HAP-1 (cell line): ENCODE measurements at regions not wholly inside any gene's neighbourhood (a gene's known extent, or its start where the extent isn't known, plus 50 kb on each side); places are given as distances from the start of the nearest gene placed in this dataset.

ENCODE experiments used
- DNase-seq, 2 experiments: peaks; one replicate each; pipeline ENCODE4 v3.0.0-alpha.2; 2016 to 2020; ENCODE audit warnings: low spot score in 2 of 2
- H3K27me3 ChIP-seq: fragments of 250-450 bp; sonication (Bioruptor Pico); 2 replicates; pipeline ENCODE4 v1.5.1; 2020; ENCODE audit warnings: low read depth, mild to moderate bottlenecking, moderate library complexity
- H3K36me3 ChIP-seq: fragments of 250-450 bp; sonication (Bioruptor Pico); replicated peaks from 2 replicates; pipeline ENCODE4 v1.5.1; 2020; ENCODE audit warnings: mild to moderate bottlenecking
- H3K4me1 ChIP-seq: fragments of 250-450 bp; sonication (Bioruptor Pico); 2 replicates; pipeline ENCODE4 v1.5.1; 2020; ENCODE audit warnings: mild to moderate bottlenecking
- H3K4me3 ChIP-seq: fragments of 250-450 bp; sonication (Bioruptor Pico); 2 replicates; pipeline ENCODE4 v1.5.1; 2020; ENCODE audit warnings: mild to moderate bottlenecking, moderate library complexity
- H3K9me3 ChIP-seq: fragments of 250-450 bp; sonication (Bioruptor Pico); 2 replicates; pipeline ENCODE4 v1.5.1; 2020; ENCODE audit warnings: mild to moderate bottlenecking, moderate library complexity
- in situ Hi-C: fragments of 300-500 bp; cut with MboI; formaldehyde crosslinking; loops from 3 replicates; pipeline ENCODE4 v1.14.3; 2020; ENCODE audit warnings: low sequenced_read_pairs, inconsistent platforms, mixed read lengths

DNA sequence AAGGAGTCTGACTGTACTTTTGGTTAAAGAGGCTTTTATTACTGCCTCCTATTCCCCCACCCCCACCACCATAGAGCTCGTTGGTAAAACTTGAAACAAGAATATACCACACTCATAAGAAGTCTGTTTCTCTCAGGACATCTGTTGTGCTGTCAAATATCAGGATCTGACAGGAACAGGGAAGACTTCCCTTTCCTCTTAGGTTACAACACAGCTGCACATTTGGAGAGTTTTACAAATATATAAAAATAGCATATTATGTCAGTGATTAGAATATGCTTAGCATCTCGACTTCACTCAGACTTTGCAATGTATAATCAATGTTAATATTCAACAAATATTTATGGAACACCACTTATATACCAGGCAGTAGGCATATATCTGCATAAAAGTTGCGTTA, 439.6 kb upstream of the REG3G start:
- no peaks in the 10 kb centered on the region for H3K9me3 ChIP-seq
- H3K36me3 ChIP-seq = no peaks in the 10 kb centered on the region
- H3K27me3 ChIP-seq = no peaks in the 10 kb centered on the region
- in situ Hi-C loops = no loop called here
- H3K4me1 ChIP-seq = no peaks in the 10 kb centered on the region
- no peak for DNase-seq
- no peak overlapping the region for H3K4me3 ChIP-seq

DNA sequence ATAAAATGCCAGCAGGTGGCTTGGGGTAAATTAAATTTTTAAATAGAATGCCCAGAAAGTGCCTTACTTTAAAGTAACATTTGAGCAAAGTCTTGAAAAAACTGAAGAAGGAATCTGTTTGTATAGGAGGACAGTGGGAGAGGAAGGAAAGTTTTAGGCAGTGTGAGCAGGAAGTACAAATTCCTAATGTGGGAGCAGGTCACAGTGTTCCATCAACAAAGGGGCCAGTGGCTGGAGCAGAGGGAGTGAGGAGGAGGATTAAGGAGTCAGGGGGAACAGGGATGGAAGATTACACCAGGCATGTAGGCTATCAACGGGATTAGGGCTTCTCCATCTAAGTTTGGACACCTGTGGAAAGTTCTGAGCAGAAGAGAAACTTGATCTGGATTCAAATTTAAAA, 439.2 kb upstream of the REG3G start:
- in situ Hi-C loops = no loop called here
- H3K36me3 ChIP-seq = no peaks in the 10 kb centered on the region
- no peaks in the 10 kb centered on the region for H3K9me3 ChIP-seq
- H3K4me3 ChIP-seq = no peak overlapping the region
- no peak for DNase-seq
- no peaks in the 10 kb centered on the region for H3K4me1 ChIP-seq
- no peaks in the 10 kb centered on the region for H3K27me3 ChIP-seq

DNA sequence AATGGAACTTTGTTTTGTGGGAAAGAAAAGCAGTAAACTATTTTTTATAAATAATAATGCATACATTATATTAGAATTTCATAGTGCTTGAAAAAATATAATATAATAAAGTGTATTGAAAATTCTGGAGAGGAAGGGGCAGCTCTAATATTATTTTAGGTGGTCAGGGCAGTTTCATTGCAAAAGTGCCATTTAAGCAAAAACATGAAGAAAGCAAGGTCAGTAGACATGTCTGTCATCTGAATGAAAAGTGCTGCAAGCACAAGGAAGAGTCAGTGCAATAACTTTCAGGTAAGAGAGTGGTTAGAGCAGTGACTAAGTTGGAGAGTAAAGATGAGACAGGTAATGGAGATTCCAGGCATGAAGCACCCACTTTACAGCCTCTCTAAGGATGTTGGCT, 435.6 kb upstream of the REG3G start:
- Histone ChIP-seq H3K36me3 (no peaks in the 10 kb centered on the region), H3K4me1 (no peaks in the 10 kb centered on the region), H3K4me3 (no peak overlapping the region), H3K27me3 (no peaks in the 10 kb centered on the region), H3K9me3 (no peaks in the 10 kb centered on the region)
- in situ Hi-C loops = no loop called here
- no peak for DNase-seq

- H3K27me3 ChIP-seq = no peaks in the 10 kb centered on the region
- no peak overlapping the region for H3K4me3 ChIP-seq
- no peak for DNase-seq
- H3K36me3 ChIP-seq = no peaks in the 10 kb centered on the region
- in situ Hi-C loops = no loop called here
- H3K9me3 ChIP-seq = no peaks in the 10 kb centered on the region
- H3K4me1 ChIP-seq = no peaks in the 10 kb centered on the region
These were observed 433.0 kb upstream of the REG3G start for GRCh38 chr2:78592491-78592890.

DNA sequence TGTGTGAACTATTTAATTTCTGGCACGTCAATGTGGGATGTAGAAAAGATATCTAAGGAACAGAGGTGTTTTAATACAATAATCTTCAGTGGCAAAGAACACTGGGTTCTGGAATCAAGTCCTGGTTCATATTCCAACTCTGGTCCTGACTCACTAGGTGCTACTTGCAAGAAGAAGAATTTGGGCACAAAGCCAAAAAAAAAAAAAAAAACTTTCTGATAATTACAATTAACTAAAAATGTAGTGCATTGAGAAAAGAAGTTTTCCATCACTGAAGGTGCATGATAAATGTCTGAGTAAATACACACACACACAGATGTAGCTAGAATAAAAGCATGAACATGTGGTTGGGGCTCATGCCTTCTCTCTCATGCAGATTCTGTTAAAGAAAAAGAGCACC, 424.4 kb upstream of the REG3G start:
- Histone ChIP-seq H3K4me3 (no peak overlapping the region), H3K9me3 (no peaks in the 10 kb centered on the region), H3K27me3 (no peaks in the 10 kb centered on the region), H3K36me3 (no peaks in the 10 kb centered on the region), H3K4me1 (no peaks in the 10 kb centered on the region)
- in situ Hi-C loops = no loop called here
- no peak for DNase-seq

GRCh38 chr2:78602862-78603261, 422.6 kb upstream of the REG3G start:
- no peaks in the 10 kb centered on the region for H3K9me3 ChIP-seq
- H3K36me3 ChIP-seq = no peaks in the 10 kb centered on the region
- no peaks in the 10 kb centered on the region for H3K27me3 ChIP-seq
- H3K4me3 ChIP-seq = no peak overlapping the region
- in situ Hi-C loops = no loop called here
- DNase-seq = no peak
- no peaks in the 10 kb centered on the region for H3K4me1 ChIP-seq

GRCh38 chr2:78606895-78607294, 418.6 kb upstream of the REG3G start:
- H3K36me3 ChIP-seq = no peaks in the 10 kb centered on the region
- H3K9me3 ChIP-seq = no peaks in the 10 kb centered on the region
- in situ Hi-C loops = no loop called here

DNA sequence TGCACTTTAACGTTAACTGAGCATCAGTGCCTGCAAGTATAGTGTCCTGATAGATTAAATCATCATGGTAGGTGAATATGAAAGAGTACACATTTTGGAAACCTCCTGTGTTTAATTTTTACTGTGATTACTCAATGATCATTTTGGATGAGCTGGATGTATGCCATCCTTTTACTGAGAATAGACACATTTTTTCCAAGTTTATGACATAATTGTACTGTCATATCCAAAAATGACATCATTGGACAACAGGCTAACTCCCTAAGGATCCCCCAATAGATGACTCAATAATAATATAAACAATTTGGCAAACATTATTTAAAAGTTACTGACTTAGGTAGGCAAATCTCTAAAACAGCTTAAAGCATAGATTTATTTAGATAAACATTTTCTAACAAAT, 410.8 kb upstream of the REG3G start:
- Histone ChIP-seq H3K9me3 (no peaks in the 10 kb centered on the region), H3K36me3 (no peaks in the 10 kb centered on the region), H3K4me3 (no peak overlapping the region), H3K27me3 (no peaks in the 10 kb centered on the region), H3K4me1 (no peaks in the 10 kb centered on the region)
- no peak for DNase-seq
- in situ Hi-C loops = no loop called here

More at GRCh38 chr2:78606895-78607294, 418.6 kb upstream of the REG3G start:
- Histone ChIP-seq H3K27me3 (no peaks in the 10 kb centered on the region), H3K4me1 (no peaks in the 10 kb centered on the region), H3K4me3 (no peak overlapping the region)
- no peak for DNase-seq

- no peak for DNase-seq
- H3K4me3 ChIP-seq = no peak overlapping the region
- no peaks in the 10 kb centered on the region for H3K9me3 ChIP-seq
- no peaks in the 10 kb centered on the region for H3K27me3 ChIP-seq
- in situ Hi-C loops = no loop called here
- H3K36me3 ChIP-seq = no peaks in the 10 kb centered on the region
- no peaks in the 10 kb centered on the region for H3K4me1 ChIP-seq
These were observed 409.5 kb upstream of the REG3G start for GRCh38 chr2:78615956-78616355.

DNA sequence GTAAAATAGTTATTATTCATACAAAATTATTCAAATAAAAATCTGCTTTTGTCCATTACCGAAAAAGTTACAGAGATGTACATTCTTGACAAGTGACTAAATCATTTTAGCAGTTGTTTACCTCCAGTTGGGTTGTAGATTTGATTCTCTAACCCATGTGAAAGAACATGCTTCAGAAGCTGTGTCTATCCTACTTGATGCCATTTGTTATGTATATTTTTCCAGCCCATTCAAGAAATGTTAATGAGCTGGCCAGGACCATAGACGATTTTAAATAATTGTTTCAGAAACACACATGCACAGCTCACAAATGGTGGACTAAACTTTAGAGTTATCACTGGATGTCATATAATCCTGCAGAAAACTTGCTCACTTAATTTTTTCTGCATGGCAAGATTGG, 391.1 kb upstream of the REG3G start:
- in situ Hi-C loops = no loop called here
- no peak overlapping the region for H3K4me3 ChIP-seq
- H3K36me3 ChIP-seq = no peaks in the 10 kb centered on the region
- no peaks in the 10 kb centered on the region for H3K27me3 ChIP-seq
- peak in 1 of 2 experiments; percentile 36 for DNase-seq
- H3K4me1 ChIP-seq = no peaks in the 10 kb centered on the region
- no peaks in the 10 kb centered on the region for H3K9me3 ChIP-seq

- Histone ChIP-seq H3K27me3 (no peaks in the 10 kb centered on the region), H3K9me3 (no peaks in the 10 kb centered on the region), H3K4me3 (no peak overlapping the region), H3K4me1 (no peaks in the 10 kb centered on the region), H3K36me3 (no peaks in the 10 kb centered on the region)
- in situ Hi-C loops = no loop called here
- DNase-seq = no peak
These were observed 380.6 kb upstream of the REG3G start for GRCh38 chr2:78644854-78645253.

DNA sequence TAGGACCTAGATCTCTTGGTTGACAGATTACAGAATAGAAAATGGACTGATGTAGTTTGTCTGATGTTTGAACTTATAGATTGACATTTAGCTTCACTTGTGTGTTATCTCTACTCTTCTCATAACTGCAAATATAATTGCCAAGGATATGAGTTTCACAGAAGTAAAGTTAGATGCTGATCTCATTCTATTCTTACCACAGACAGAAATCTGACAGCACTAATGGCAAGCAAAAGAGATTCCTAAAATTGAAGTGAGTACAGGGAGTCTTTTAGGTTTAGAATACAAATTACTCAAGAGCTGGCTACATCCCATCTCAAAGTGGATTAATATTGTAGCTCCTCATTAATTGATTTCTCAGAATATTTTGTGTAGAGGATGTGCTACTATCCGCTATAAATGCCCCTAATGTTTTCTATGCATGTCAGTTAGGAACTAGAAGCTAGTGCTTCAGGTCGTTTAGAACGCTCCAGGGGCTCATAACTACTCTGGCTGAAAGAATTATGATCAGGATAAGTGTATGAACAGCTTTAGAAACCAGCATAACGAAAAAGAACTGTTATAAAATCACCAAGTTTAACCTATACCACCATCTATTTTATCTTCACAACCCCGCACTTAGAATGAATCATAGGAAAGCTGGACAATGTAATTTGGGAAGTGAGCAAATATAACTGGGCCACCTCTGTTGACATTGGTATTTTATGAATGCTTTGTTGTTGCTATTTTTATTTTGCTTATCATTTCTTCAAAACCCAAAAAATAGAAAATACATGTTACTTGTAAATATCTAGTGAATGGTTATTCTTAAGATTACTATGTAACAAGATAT, 378.8 kb upstream of the REG3G start:
- H3K9me3 ChIP-seq = no peaks in the 10 kb centered on the region
- in situ Hi-C loops = no loop called here
- H3K4me1 ChIP-seq = no peaks in the 10 kb centered on the region
- no peaks in the 10 kb centered on the region for H3K36me3 ChIP-seq
- DNase-seq = no peak
- no peak overlapping the region for H3K4me3 ChIP-seq
- H3K27me3 ChIP-seq = no peaks in the 10 kb centered on the region

- no peak overlapping the region for H3K4me3 ChIP-seq
- H3K4me1 ChIP-seq = no peaks in the 10 kb centered on the region
- H3K9me3 ChIP-seq = no peaks in the 10 kb centered on the region
- in situ Hi-C loops = no loop called here
- no peak for DNase-seq
- no peaks in the 10 kb centered on the region for H3K27me3 ChIP-seq
- H3K36me3 ChIP-seq = no peaks in the 10 kb centered on the region
These were observed 376.9 kb upstream of the REG3G start for GRCh38 chr2:78648558-78648957.

GRCh38 chr2:78654941-78655340, 370.6 kb upstream of the REG3G start:
- no peaks in the 10 kb centered on the region for H3K4me1 ChIP-seq
- H3K4me3 ChIP-seq = no peak overlapping the region
- no peaks in the 10 kb centered on the region for H3K27me3 ChIP-seq
- no peak for DNase-seq
- H3K36me3 ChIP-seq = no peaks in the 10 kb centered on the region
- in situ Hi-C loops = no loop called here
- no peaks in the 10 kb centered on the region for H3K9me3 ChIP-seq
